HTR-8/SVneo (cell line): ENCODE measurements at regions not wholly inside any gene's neighbourhood (a gene's known extent, or its start where the extent isn't known, plus 50 kb on each side); places are given as distances from the start of the nearest gene placed in this dataset.
"Not testable (repeated sequence)": the region's sequence is repeated elsewhere in the genome, so short reads cannot be mapped to it uniquely, and the experiment has no call there.

Experiments
- DNase-seq: peaks from one replicate; pipeline ENCODE4 v3.0.0; 2011; ENCODE audit warnings: low spot score, mixed read lengths; ENCODE audit not compliant: insufficient read length
- FAIRE-seq: peaks from 2 replicates; lab custom pipeline; 2011; peaks lifted over from hg19 to GRCh38; lab: Jason Lieb, UNC

- FAIRE-seq (no peak), DNase-seq (no peak)
These were observed 104.6 kb downstream of the SOX1 start for GRCh38 chr13:112171570-112171965.

- FAIRE-seq: no peak
- DNase-seq: no peak
These were observed 105.1 kb downstream of the SOX1 start for GRCh38 chr13:112172017-112172416.

- FAIRE-seq: no peak
These were observed 105.8 kb downstream of the SOX1 start for GRCh38 chr13:112172641-112173251.

GRCh38 chr13:112174476-112175110 lies 107.6 kb downstream of the SOX1 start:
- no peak for DNase-seq
- FAIRE-seq: no peak

More at GRCh38 chr13:112172641-112173251, 105.8 kb downstream of the SOX1 start:
- DNase-seq: no peak

GRCh38 chr13:112175162-112176075 lies 108.5 kb downstream of the SOX1 start:
- no peak for FAIRE-seq

GRCh38 chr13:112176141-112177119 lies 109.5 kb downstream of the SOX1 start:
- FAIRE-seq: not testable (repeated sequence)

More at GRCh38 chr13:112175162-112176075, 108.5 kb downstream of the SOX1 start:
- no peak for DNase-seq

GRCh38 chr13:112177450-112178288 lies 110.7 kb downstream of the SOX1 start:
- FAIRE-seq (no peak), DNase-seq (no peak)

More at GRCh38 chr13:112176141-112177119, 109.5 kb downstream of the SOX1 start:
- not testable (repeated sequence) for DNase-seq

- DNase-seq (no peak), FAIRE-seq (no peak)
These were observed 111.8 kb downstream of the SOX1 start for GRCh38 chr13:112178769-112179168.

GRCh38 chr13:112179421-112179820 lies 112.5 kb downstream of the SOX1 start:
- no peak for FAIRE-seq
- no peak for DNase-seq

GRCh38 chr13:112179995-112180394 lies 113.0 kb downstream of the SOX1 start:
- DNase-seq (no peak), FAIRE-seq (no peak)

- FAIRE-seq (no peak), DNase-seq (no peak)
These were observed 114.6 kb downstream of the SOX1 start for GRCh38 chr13:112181336-112182067.

- DNase-seq: no peak
- FAIRE-seq: no peak
These were observed 115.3 kb downstream of the SOX1 start for GRCh38 chr13:112182251-112182650.

GRCh38 chr13:112182846-112183531 lies 116.0 kb downstream of the SOX1 start:
- DNase-seq (no peak), FAIRE-seq (no peak)

- DNase-seq: no peak
- FAIRE-seq: no peak
These were observed 116.7 kb downstream of the SOX1 start for GRCh38 chr13:112183532-112184090.

- DNase-seq (no peak), FAIRE-seq (no peak)
These were observed 117.3 kb downstream of the SOX1 start for GRCh38 chr13:112184261-112184660.

GRCh38 chr13:112184851-112185371 lies 118.0 kb downstream of the SOX1 start:
- FAIRE-seq: no peak

GRCh38 chr13:112185466-112185865 lies 118.5 kb downstream of the SOX1 start:
- FAIRE-seq: no peak
- no peak for DNase-seq

More at GRCh38 chr13:112184851-112185371, 118.0 kb downstream of the SOX1 start:
- DNase-seq: no peak
